ENCODE measurements at regions not wholly inside any gene's neighbourhood (a gene's known extent, or its start where the extent isn't known, plus 50 kb on each side); places are given as distances from the start of the nearest gene placed in this dataset.

DNA sequence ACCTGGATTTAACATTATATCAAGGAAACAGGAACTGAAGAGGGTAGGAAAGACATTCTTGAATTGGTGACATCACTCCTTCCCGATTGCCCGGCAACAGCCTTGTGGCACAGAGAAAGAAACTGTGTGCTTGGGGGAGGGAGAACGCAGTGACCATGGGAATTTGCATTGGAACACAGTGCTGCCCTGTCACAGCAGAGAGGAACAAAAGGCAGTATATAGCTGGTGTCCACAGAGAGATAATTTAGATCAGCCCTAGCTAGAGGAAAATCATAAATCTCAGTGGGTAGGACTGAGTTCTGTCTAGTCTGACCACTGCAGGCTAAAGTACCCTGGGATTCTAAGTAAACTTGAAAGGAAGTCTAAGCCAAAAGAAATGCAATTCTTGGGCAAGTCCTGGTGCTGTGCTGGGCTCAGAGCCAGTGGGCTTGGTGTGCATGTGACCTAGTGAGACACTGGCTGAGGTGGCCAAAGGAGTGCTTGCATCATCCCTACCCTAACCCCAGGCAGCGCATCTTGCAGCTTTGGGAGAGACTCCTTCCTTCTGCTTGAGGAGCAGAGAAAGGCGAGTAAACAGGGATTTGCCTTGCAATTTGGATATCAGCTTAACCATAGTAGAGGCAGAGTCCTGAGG, 697.6 kb downstream of the HACE1 start:
- TF ChIP-seq FOXA1 (IDR thresholded peaks at IDR 0.05) (no peak), GABPA (IDR thresholded peaks at IDR 0.05 in 1 of 2, conservative IDR thresholded peaks at IDR 0.05 in 1 of 2) (no peak), FOXA2 (IDR thresholded peaks at IDR 0.05) (no peak), TAF1 (conservative IDR thresholded peaks at IDR 0.05) (no peak), EGR1 (IDR thresholded peaks at IDR 0.05; ENCODE audit: low read depth in 2 of 2) (no peak)
- TF ChIP-seq, protein P1, sequence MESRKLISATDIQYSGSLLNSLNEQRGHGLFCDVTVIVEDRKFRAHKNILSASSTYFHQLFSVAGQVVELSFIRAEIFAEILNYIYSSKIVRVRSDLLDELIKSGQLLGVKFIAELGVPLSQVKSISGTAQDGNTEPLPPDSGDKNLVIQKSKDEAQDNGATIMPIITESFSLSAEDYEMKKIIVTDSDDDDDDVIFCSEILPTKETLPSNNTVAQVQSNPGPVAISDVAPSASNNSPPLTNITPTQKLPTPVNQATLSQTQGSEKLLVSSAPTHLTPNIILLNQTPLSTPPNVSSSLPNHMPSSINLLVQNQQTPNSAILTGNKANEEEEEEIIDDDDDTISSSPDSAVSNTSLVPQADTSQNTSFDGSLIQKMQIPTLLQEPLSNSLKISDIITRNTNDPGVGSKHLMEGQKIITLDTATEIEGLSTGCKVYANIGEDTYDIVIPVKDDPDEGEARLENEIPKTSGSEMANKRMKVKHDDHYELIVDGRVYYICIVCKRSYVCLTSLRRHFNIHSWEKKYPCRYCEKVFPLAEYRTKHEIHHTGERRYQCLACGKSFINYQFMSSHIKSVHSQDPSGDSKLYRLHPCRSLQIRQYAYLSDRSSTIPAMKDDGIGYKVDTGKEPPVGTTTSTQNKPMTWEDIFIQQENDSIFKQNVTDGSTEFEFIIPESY (IDR thresholded peaks at IDR 0.05): no peak
- TF ChIP-seq, protein P2, sequence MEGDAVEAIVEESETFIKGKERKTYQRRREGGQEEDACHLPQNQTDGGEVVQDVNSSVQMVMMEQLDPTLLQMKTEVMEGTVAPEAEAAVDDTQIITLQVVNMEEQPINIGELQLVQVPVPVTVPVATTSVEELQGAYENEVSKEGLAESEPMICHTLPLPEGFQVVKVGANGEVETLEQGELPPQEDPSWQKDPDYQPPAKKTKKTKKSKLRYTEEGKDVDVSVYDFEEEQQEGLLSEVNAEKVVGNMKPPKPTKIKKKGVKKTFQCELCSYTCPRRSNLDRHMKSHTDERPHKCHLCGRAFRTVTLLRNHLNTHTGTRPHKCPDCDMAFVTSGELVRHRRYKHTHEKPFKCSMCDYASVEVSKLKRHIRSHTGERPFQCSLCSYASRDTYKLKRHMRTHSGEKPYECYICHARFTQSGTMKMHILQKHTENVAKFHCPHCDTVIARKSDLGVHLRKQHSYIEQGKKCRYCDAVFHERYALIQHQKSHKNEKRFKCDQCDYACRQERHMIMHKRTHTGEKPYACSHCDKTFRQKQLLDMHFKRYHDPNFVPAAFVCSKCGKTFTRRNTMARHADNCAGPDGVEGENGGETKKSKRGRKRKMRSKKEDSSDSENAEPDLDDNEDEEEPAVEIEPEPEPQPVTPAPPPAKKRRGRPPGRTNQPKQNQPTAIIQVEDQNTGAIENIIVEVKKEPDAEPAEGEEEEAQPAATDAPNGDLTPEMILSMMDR (IDR thresholded peaks at IDR 0.05; ENCODE audit: low read depth, low read length, missing input control): no peak
- DNase-seq (ENCODE audit: low spot score): no peak
- Histone ChIP-seq H3K9me3 (ENCODE audit: control insufficient read depth in 4 of 4, low read length in 3 of 4) (peaks cover 0 to 8% (median 2%) of the 10 kb centered on the region in 4 donors), H3K4me3 (ENCODE audit: low read depth in 1 of 3, low read length in 3 of 3) (no peak overlapping the region), H3K36me3 (ENCODE audit: control insufficient read depth in 4 of 4, insufficient read depth in 3 of 4, low read depth in 1 of 4, low read length in 3 of 4) (no peaks in the 10 kb centered on the region), H3K27me3 (ENCODE audit: control insufficient read depth in 4 of 4, insufficient read depth in 4 of 4, low read length in 3 of 4) (no peaks in the 10 kb centered on the region), H3K27ac (ENCODE audit: low read depth in 1 of 2, low read length in 2 of 2) (no peak overlapping the region), H3K4me1 (ENCODE audit: control insufficient read depth in 4 of 4, insufficient read depth in 4 of 4, low read length in 3 of 4) (no peaks in the 10 kb centered on the region), H3K9ac (ENCODE audit: low read depth in 1 of 2, low read length in 2 of 2) (no peak overlapping the region)
- WGBS: 91% methylated on average over 5 of the region's 5 CpGs

DNA sequence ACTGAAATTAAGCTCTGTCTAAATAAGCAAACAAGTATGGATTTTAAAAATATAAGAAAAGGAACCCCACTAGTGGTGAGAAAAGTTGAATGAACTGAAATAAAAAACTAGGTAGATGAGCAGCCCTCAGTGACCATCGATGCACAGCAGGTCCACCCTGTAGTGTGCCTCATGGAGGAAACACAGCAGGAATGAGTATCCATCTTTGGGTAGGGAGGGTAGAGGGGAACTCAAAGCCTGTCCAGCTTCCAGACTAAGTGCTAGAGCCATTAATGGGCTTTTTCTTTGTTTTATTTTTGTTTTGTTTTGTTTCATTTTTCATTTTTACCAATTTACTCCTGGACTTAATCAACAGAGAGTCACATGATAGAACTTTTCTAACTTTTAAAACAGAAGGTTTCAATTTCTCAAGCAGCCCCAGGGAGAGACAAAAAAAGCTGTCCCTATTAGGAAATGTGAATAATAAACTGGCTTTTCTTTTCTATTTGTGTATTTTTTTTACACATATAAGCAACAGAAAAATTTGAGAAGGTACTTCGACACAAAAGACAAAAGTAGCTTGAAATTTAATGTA, 700.6 kb downstream of the HACE1 start:
- WGBS: 88% methylated on average over 2 of the region's 2 CpGs

More for the DNA sequence above, 700.6 kb downstream of the HACE1 start:
- Histone ChIP-seq H3K9me3 (ENCODE audit: control insufficient read depth in 4 of 4, low read length in 3 of 4) (peaks cover 0 to 2% (median 0%) of the 10 kb centered on the region in 4 donors), H3K27ac (ENCODE audit: low read depth in 1 of 2, low read length in 2 of 2) (no peak overlapping the region), H3K27me3 (ENCODE audit: control insufficient read depth in 4 of 4, insufficient read depth in 4 of 4, low read length in 3 of 4) (no peaks in the 10 kb centered on the region), H3K36me3 (ENCODE audit: control insufficient read depth in 4 of 4, insufficient read depth in 3 of 4, low read depth in 1 of 4, low read length in 3 of 4) (no peaks in the 10 kb centered on the region), H3K9ac (ENCODE audit: low read depth in 1 of 2, low read length in 2 of 2) (no peak overlapping the region), H3K4me1 (ENCODE audit: control insufficient read depth in 4 of 4, insufficient read depth in 4 of 4, low read length in 3 of 4) (no peaks in the 10 kb centered on the region), H3K4me3 (ENCODE audit: low read depth in 1 of 3, low read length in 3 of 3) (no peak overlapping the region)
- TF ChIP-seq, protein P3, sequence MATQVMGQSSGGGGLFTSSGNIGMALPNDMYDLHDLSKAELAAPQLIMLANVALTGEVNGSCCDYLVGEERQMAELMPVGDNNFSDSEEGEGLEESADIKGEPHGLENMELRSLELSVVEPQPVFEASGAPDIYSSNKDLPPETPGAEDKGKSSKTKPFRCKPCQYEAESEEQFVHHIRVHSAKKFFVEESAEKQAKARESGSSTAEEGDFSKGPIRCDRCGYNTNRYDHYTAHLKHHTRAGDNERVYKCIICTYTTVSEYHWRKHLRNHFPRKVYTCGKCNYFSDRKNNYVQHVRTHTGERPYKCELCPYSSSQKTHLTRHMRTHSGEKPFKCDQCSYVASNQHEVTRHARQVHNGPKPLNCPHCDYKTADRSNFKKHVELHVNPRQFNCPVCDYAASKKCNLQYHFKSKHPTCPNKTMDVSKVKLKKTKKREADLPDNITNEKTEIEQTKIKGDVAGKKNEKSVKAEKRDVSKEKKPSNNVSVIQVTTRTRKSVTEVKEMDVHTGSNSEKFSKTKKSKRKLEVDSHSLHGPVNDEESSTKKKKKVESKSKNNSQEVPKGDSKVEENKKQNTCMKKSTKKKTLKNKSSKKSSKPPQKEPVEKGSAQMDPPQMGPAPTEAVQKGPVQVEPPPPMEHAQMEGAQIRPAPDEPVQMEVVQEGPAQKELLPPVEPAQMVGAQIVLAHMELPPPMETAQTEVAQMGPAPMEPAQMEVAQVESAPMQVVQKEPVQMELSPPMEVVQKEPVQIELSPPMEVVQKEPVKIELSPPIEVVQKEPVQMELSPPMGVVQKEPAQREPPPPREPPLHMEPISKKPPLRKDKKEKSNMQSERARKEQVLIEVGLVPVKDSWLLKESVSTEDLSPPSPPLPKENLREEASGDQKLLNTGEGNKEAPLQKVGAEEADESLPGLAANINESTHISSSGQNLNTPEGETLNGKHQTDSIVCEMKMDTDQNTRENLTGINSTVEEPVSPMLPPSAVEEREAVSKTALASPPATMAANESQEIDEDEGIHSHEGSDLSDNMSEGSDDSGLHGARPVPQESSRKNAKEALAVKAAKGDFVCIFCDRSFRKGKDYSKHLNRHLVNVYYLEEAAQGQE (IDR thresholded peaks at IDR 0.05): no peak
- no peak for TF ChIP-seq RXRA (IDR thresholded peaks at IDR 0.05)
- no peak for TF ChIP-seq NR2F2 (IDR thresholded peaks at IDR 0.05)
- TF ChIP-seq, protein P1 (IDR thresholded peaks at IDR 0.05): no peak
- TF ChIP-seq, protein P2 (IDR thresholded peaks at IDR 0.05; ENCODE audit: low read depth, low read length, missing input control): no peak
- no peak for TF ChIP-seq FOXA1 (IDR thresholded peaks at IDR 0.05)
- TF ChIP-seq, protein P4, sequence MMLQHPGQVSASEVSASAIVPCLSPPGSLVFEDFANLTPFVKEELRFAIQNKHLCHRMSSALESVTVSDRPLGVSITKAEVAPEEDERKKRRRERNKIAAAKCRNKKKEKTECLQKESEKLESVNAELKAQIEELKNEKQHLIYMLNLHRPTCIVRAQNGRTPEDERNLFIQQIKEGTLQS (IDR thresholded peaks at IDR 0.05): no peak
- no peak for DNase-seq (ENCODE audit: low spot score)

All from liver (tissue), 8 donors.